ENCODE measurements at regions not wholly inside any gene's neighbourhood (a gene's known extent, or its start where the extent isn't known, plus 50 kb on each side); places are given as distances from the start of the nearest gene placed in this dataset.

GRCh38 chr1:168867941-168868634, 139.1 kb upstream of the DPT start (continued):
- no peak for TF ChIP-seq PRRX2 (CRISPR knock-in tag; IDR thresholded peaks at IDR 0.05)
- TF ChIP-seq HMGA2 (CRISPR knock-in tag; IDR thresholded peaks at IDR 0.05), result no peak
- TF ChIP-seq IRF1 (CRISPR knock-in tag; IDR thresholded peaks at IDR 0.05), result no peak
- TF ChIP-seq, protein P1, sequence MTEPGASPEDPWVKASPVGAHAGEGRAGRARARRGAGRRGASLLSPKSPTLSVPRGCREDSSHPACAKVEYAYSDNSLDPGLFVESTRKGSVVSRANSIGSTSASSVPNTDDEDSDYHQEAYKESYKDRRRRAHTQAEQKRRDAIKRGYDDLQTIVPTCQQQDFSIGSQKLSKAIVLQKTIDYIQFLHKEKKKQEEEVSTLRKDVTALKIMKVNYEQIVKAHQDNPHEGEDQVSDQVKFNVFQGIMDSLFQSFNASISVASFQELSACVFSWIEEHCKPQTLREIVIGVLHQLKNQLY (CRISPR knock-in tag; IDR thresholded peaks at IDR 0.05), result no peak
- no peak for TF ChIP-seq NFATC4 (CRISPR knock-in tag; IDR thresholded peaks at IDR 0.05)
- no peak for TF ChIP-seq NFE2L1 (CRISPR knock-in tag; IDR thresholded peaks at IDR 0.05)

DNA sequence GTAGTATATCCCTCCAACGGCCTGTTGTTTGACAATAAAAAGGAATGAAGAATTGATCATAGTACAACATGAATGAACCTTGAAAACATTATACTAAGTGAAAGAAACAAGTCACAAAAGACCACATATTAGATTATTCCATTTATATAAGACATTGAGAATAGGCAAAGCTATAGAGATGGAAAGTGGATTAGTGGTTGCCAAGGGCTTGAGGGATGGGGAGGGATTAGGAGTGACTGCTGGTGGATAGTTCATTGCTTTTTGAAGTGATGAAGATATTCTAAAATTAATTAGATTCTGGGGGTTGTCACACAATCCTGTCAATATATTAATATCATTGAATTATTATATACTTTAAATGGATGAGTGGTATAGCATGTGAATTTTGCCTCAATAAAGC, 142.5 kb upstream of the DPT start:
- ATAC-seq (no peak), DNase-seq (ENCODE audit: low spot score) (no peak)
- no peak overlapping the region for H3K4me3 Mint-ChIP-seq
- no peak overlapping the region for H3K27ac Mint-ChIP-seq
- ChIA-PET CTCF (no interaction called here), POLR2A (no interaction called here)
- no peaks in the 10 kb centered on the region for H3K36me3 Mint-ChIP-seq
- H3K9me3 Mint-ChIP-seq, result peaks cover 18% of the 10 kb centered on the region
- H3K27me3 Mint-ChIP-seq (ENCODE audit: low read depth), result no peaks in the 10 kb centered on the region
- H3K4me1 Mint-ChIP-seq, result 0 out of 2 replicates have a peak, but pooled peaks cover 3% of the 10 kb centered on the region
- TF ChIP-seq NR3C1 (CRISPR knock-in tag; conservative IDR thresholded peaks at IDR 0.05; ENCODE audit: low read depth) (no peak), ZBTB21 (CRISPR knock-in tag; IDR thresholded peaks at IDR 0.05; ENCODE audit: borderline replicate concordance) (no peak), ELF4 (CRISPR knock-in tag; IDR thresholded peaks at IDR 0.05; ENCODE audit: low read depth) (no peak), SMAD4 (CRISPR knock-in tag; IDR thresholded peaks at IDR 0.05) (no peak), E2F1 (CRISPR knock-in tag; IDR thresholded peaks at IDR 0.05) (no peak), CBFB (CRISPR knock-in tag; IDR thresholded peaks at IDR 0.05; ENCODE audit: low read depth) (no peak), ARID4B (CRISPR knock-in tag; IDR thresholded peaks at IDR 0.05; ENCODE audit: borderline replicate concordance) (no peak), CREM (CRISPR knock-in tag; IDR thresholded peaks at IDR 0.05) (no peak), SP1 (CRISPR knock-in tag; conservative IDR thresholded peaks at IDR 0.05) (no peak), IRF2 (CRISPR knock-in tag; IDR thresholded peaks at IDR 0.05; ENCODE audit: borderline replicate concordance, low read depth) (no peak), TEAD4 (CRISPR knock-in tag; IDR thresholded peaks at IDR 0.05) (no peak), NR2C2 (CRISPR knock-in tag; IDR thresholded peaks at IDR 0.05) (no peak), E2F5 (CRISPR knock-in tag; IDR thresholded peaks at IDR 0.05) (no peak)
- TF ChIP-seq, protein P2, sequence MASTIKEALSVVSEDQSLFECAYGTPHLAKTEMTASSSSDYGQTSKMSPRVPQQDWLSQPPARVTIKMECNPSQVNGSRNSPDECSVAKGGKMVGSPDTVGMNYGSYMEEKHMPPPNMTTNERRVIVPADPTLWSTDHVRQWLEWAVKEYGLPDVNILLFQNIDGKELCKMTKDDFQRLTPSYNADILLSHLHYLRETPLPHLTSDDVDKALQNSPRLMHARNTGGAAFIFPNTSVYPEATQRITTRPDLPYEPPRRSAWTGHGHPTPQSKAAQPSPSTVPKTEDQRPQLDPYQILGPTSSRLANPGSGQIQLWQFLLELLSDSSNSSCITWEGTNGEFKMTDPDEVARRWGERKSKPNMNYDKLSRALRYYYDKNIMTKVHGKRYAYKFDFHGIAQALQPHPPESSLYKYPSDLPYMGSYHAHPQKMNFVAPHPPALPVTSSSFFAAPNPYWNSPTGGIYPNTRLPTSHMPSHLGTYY (CRISPR knock-in tag; IDR thresholded peaks at IDR 0.05), result no peak
- TF ChIP-seq, protein P3, sequence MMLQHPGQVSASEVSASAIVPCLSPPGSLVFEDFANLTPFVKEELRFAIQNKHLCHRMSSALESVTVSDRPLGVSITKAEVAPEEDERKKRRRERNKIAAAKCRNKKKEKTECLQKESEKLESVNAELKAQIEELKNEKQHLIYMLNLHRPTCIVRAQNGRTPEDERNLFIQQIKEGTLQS (CRISPR knock-in tag; conservative IDR thresholded peaks at IDR 0.05), result no peak
- TF ChIP-seq, protein P4, sequence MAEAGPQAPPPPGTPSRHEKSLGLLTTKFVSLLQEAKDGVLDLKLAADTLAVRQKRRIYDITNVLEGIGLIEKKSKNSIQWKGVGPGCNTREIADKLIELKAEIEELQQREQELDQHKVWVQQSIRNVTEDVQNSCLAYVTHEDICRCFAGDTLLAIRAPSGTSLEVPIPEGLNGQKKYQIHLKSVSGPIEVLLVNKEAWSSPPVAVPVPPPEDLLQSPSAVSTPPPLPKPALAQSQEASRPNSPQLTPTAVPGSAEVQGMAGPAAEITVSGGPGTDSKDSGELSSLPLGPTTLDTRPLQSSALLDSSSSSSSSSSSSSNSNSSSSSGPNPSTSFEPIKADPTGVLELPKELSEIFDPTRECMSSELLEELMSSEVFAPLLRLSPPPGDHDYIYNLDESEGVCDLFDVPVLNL (CRISPR knock-in tag; IDR thresholded peaks at IDR 0.05; ENCODE audit: borderline replicate concordance, low read depth), result no peak
- TF ChIP-seq, protein P5, sequence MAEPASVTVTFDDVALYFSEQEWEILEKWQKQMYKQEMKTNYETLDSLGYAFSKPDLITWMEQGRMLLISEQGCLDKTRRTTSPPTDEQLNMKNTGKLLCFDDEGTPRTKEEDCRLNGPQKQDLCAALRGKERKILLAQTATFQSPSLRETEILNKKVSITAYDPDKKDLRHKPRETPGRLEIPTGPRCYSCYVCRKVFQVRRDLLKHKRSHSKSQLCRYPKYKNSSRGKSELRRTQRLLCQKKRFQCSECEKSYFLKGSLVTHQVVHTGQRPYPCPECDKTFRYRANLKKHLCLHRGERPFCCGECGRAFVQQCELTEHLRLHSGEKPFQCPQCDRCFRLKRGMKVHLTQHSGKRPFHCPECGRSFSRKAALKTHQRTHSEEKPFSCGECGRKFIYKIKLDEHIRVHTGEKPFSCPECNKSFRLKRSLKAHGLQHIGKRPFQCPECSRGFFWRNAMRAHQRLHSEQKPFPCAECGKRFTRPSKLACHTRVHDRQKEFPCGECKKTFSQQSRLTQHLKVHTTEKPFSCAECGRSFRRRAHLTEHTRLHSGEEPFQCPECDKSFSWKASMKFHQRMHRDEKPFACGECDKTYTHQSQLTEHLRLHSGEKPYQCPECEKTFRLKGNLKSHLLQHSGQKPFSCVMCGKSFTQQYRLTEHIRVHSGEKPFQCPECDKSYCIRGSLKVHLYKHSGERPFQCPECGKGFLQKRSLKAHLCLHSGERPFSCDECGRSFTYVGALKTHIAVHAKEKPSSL (CRISPR knock-in tag; conservative IDR thresholded peaks at IDR 0.05), result no peak
